ENCODE measurements at regions not wholly inside any gene's neighbourhood (a gene's known extent, or its start where the extent isn't known, plus 50 kb on each side); places are given as distances from the start of the nearest gene placed in this dataset.
"Not testable (repeated sequence)": the region's sequence is repeated elsewhere in the genome, so short reads cannot be mapped to it uniquely, and the experiment has no call there.

DNA sequence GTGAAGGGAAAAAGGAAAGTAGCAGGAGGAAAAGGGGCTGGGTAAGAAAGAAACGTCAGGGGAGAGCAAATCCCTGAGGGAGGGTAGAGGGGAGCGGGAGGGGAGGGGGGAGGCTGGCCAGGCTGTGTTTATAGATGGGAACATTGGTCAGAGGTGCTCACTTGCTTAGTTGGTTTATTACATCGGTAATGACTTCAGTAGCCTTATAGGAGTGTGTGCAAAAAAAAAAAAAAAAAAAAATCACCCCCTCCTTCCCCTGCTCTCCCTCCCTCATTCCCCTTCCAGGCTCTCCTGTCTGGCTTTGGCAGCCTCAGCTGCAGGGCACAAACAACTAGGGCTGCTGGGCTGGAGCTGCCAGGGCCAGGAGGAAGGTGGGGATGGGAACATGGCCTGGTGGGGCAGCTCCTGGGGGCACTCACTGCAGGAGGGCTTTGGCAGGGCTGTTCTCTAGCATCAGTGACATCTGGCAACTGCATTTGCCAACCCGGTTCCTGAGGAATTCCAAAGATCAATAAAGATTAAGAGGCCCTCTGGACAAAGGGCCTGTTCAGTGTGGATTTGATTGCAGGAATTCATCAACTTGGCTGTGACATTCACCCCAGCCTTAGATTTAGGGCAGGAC, 334.5 kb upstream of the FRG2C start:
- no TSS peak for BruUV-seq (replicated peaks)
- Histone ChIP-seq H3K27ac (ENCODE audit: control insufficient read depth, insufficient read depth) (no peak overlapping the region), H3K4me1 (ENCODE audit: control insufficient read depth, insufficient read depth, low read length) (no peaks in the 10 kb centered on the region), H3K9me3 (replicated peaks; ENCODE audit: control insufficient read depth, insufficient read depth, low read length) (no peaks in the 10 kb centered on the region), H3K36me3 (ENCODE audit: control insufficient read depth in 2 of 2, insufficient read depth in 2 of 2, low read length in 1 of 2) (no peaks in the 10 kb centered on the region), H3K79me2 (ENCODE audit: control insufficient read depth, insufficient read depth, low read length) (no peaks in the 10 kb centered on the region), H3K4me3 (no peak overlapping the region), H3K4me2 (ENCODE audit: control insufficient read depth, insufficient read depth) (no peak overlapping the region), H3K9ac (ENCODE audit: control insufficient read depth, insufficient read depth, low read length) (no peak overlapping the region), H4K20me1 (ENCODE audit: control insufficient read depth, insufficient read depth) (no peaks in the 10 kb centered on the region), H2AFZ (ENCODE audit: control insufficient read depth, low read depth, low read length) (no peak overlapping the region), H3K27me3 (replicated peaks in 1 of 2; ENCODE audit: control insufficient read depth in 2 of 2, insufficient read depth in 2 of 2, low read length in 1 of 2) (no peaks in the 10 kb centered on the region)
- ATAC-seq: no peak
- DNase-seq (ENCODE audit: low read depth, low spot score): no peak
- RAD21 ChIA-PET (ENCODE audit: unreplicated experiment): no interaction called here
- TF ChIP-seq HDAC2 (IDR thresholded peaks at IDR 0.05): no peak
- TF ChIP-seq SRF (IDR thresholded peaks at IDR 0.05; ENCODE audit: low read depth in 2 of 2, low read length in 2 of 2): no peak
- no peak for TF ChIP-seq CREB1 (IDR thresholded peaks at IDR 0.05; ENCODE audit: low read depth)
- no peak for TF ChIP-seq SP1 (IDR thresholded peaks at IDR 0.05; ENCODE audit: low read depth, low read length)
- TF ChIP-seq ZNF384 (IDR thresholded peaks at IDR 0.05; ENCODE audit: borderline replicate concordance, low read depth, low read length): no peak
- TF ChIP-seq TAF1 (IDR thresholded peaks at IDR 0.05; ENCODE audit: borderline replicate concordance, low read depth, low read length): no peak
- no peak for TF ChIP-seq LARP7 (IDR thresholded peaks at IDR 0.05)
- TF ChIP-seq SUZ12 (IDR thresholded peaks at IDR 0.05; ENCODE audit: unreplicated experiment): no peak
- POLR2A ChIA-PET: no interaction called here
- intact Hi-C loops (cut with micrococcal nuclease; ENCODE audit: unreplicated experiment): no loop called here
- no peak for FAIRE-seq
- in situ Hi-C loops (cut with MboI): no loop called here
- WGBS (ENCODE audit: insufficient coverage, insufficient replicate concordance, low lambda C conversion rate, missing lambda C conversion rate): 20% methylated on average over 3 of the region's 4 CpGs
- SMC1A ChIA-PET (ENCODE audit: uncharacterized antibody, unreplicated experiment): no interaction called here
- CTCF ChIA-PET: no interaction called here

DNA sequence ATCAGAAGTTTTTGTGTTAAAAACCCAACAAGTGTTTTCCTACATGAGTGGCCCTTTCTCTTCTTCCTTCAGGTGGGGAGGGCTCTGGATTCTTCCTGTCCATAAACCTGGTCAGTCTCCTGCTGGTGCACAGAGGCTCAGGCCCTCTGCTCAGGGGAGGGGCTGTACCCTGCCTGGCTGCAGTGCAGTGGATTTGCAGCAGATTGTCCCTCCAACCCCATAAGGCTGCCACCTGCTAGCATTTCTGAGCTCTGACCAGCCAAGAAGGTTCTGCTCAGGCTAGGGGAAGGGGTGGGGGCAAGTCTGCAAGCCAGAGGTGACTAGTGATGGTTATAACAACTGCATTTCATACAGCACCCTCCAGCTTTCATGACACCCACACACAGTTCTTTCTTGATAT, 333.7 kb upstream of the FRG2C start:
- H3K27ac ChIP-seq (ENCODE audit: control insufficient read depth, insufficient read depth); H2AFZ ChIP-seq (ENCODE audit: control insufficient read depth, low read depth, low read length); ATAC-seq; H3K4me3 ChIP-seq; H3K27me3 ChIP-seq (replicated peaks in 1 of 2; ENCODE audit: control insufficient read depth in 2 of 2, insufficient read depth in 2 of 2, low read length in 1 of 2); BruUV-seq (replicated peaks); CTCF ChIA-PET; SMC1A ChIA-PET (ENCODE audit: uncharacterized antibody, unreplicated experiment); intact Hi-C loops (cut with micrococcal nuclease; ENCODE audit: unreplicated experiment); DNase-seq (ENCODE audit: low read depth, low spot score); H3K9ac ChIP-seq (ENCODE audit: control insufficient read depth, insufficient read depth, low read length); H3K36me3 ChIP-seq (ENCODE audit: control insufficient read depth in 2 of 2, insufficient read depth in 2 of 2, low read length in 1 of 2); H3K4me2 ChIP-seq (ENCODE audit: control insufficient read depth, insufficient read depth); in situ Hi-C loops (cut with MboI); RAD21 ChIA-PET (ENCODE audit: unreplicated experiment); FAIRE-seq; POLR2A ChIA-PET; H3K9me3 ChIP-seq (replicated peaks; ENCODE audit: control insufficient read depth, insufficient read depth, low read length); H3K4me1 ChIP-seq (ENCODE audit: control insufficient read depth, insufficient read depth, low read length); H4K20me1 ChIP-seq (ENCODE audit: control insufficient read depth, insufficient read depth); H3K79me2 ChIP-seq (ENCODE audit: control insufficient read depth, insufficient read depth, low read length): not testable (repeated sequence)

DNA sequence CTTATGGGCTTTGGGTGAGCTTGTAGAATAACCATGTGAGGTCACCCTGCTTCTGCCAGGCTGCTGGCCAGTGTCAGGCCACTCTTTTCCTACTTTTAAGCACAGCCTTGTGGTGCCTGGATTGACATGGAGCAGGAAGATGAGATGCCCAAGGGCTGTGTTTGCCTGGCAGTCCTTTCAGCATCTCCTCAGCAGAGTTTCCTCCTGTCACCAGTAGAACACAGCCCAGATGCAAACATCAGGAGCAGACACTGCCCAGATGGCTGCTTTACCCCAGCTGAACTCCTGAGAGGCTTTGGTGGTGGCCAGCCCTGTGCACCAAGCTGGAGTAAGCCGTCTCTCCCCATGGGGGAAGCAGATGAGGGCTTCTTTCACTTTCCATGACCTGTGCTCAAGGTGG, 332.0 kb upstream of the FRG2C start:
- H3K27me3 ChIP-seq (replicated peaks in 1 of 2; ENCODE audit: control insufficient read depth in 2 of 2, insufficient read depth in 2 of 2, low read length in 1 of 2); BruUV-seq (replicated peaks); DNase-seq (ENCODE audit: low read depth, low spot score); ATAC-seq; SMC1A ChIA-PET (ENCODE audit: uncharacterized antibody, unreplicated experiment); RAD21 ChIA-PET (ENCODE audit: unreplicated experiment); H4K20me1 ChIP-seq (ENCODE audit: control insufficient read depth, insufficient read depth); H3K36me3 ChIP-seq (ENCODE audit: control insufficient read depth in 2 of 2, insufficient read depth in 2 of 2, low read length in 1 of 2); in situ Hi-C loops (cut with MboI); POLR2A ChIA-PET; H3K79me2 ChIP-seq (ENCODE audit: control insufficient read depth, insufficient read depth, low read length); H3K9ac ChIP-seq (ENCODE audit: control insufficient read depth, insufficient read depth, low read length); CTCF ChIA-PET; FAIRE-seq; intact Hi-C loops (cut with micrococcal nuclease; ENCODE audit: unreplicated experiment); H3K9me3 ChIP-seq (replicated peaks; ENCODE audit: control insufficient read depth, insufficient read depth, low read length); H3K4me2 ChIP-seq (ENCODE audit: control insufficient read depth, insufficient read depth); H3K27ac ChIP-seq (ENCODE audit: control insufficient read depth, insufficient read depth); H2AFZ ChIP-seq (ENCODE audit: control insufficient read depth, low read depth, low read length); H3K4me3 ChIP-seq; H3K4me1 ChIP-seq (ENCODE audit: control insufficient read depth, insufficient read depth, low read length): not testable (repeated sequence)
- 20% methylated on average over 1 of the region's 1 CpG for WGBS (ENCODE audit: insufficient coverage, insufficient replicate concordance, low lambda C conversion rate, missing lambda C conversion rate)

Data from GM12878 (cell line).